AG04449 (cell line): ENCODE measurements at regions not wholly inside any gene's neighbourhood (a gene's known extent, or its start where the extent isn't known, plus 50 kb on each side); places are given as distances from the start of the nearest gene placed in this dataset.
"Not testable (repeated sequence)": the region's sequence is repeated elsewhere in the genome, so short reads cannot be mapped to it uniquely, and the experiment has no call there.

Experiments
- CTCF ChIA-PET: fragments of 350-600 bp; formaldehyde crosslinking; extraction: SDS; loops from one replicate; lab custom pipeline; 2021; ENCODE audit warnings: antibody characterized with exemption; lab: Yijun Ruan, JAX
- POLR2A ChIA-PET: fragments of 400-600, 350-600 bp; formaldehyde crosslinking; extraction: SDS; loops from one replicate; lab custom pipeline; 2020; ENCODE audit warnings: antibody characterized with exemption, inconsistent platforms; lab: Yijun Ruan, JAX
- DNase-seq: peaks from one replicate; pipeline ENCODE4 v3.0.0-alpha.2; 2010; ENCODE audit warnings: low read depth, low spot score
- H3K4me3 ChIP-seq: 2 replicates; pipeline ENCODE4 v1.5.1; 2011; ENCODE audit warnings: low read depth, mild to moderate bottlenecking, control low read depth, low read length
- TF ChIP-seq, protein P1 (sequence below): IDR thresholded peaks from one replicate; pipeline ENCODE4 v1.5.1; 2011; ENCODE audit warnings: mild to moderate bottlenecking, moderate library complexity, low read length, control low read depth, inconsistent platforms; ENCODE audit not compliant: insufficient read depth; ENCODE audit errors: missing control alignments

DNA sequence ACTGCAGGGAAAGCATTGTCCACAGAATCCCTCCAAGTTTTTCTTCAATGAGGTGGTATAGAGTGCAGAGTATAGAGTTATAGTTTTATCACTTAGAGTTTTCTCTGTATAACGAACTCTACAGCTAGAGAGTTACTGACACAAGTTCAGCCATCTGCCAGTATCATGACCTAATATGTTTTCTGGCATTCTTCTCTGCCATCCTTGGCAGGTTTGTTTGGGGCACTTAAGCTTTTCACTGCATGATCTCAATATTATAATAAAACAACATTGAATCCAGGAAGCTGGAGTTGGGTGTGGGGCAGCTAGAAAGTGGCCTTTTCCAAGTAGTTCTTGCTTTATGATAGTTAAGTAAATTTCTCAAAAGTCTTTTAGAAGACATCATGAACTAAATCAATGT lies 743.5 kb upstream of the ARPP21 start:
- ChIA-PET POLR2A (no interaction called here), CTCF (no interaction called here)
- H3K4me3 ChIP-seq, result no peak overlapping the region
- TF ChIP-seq, protein P1, sequence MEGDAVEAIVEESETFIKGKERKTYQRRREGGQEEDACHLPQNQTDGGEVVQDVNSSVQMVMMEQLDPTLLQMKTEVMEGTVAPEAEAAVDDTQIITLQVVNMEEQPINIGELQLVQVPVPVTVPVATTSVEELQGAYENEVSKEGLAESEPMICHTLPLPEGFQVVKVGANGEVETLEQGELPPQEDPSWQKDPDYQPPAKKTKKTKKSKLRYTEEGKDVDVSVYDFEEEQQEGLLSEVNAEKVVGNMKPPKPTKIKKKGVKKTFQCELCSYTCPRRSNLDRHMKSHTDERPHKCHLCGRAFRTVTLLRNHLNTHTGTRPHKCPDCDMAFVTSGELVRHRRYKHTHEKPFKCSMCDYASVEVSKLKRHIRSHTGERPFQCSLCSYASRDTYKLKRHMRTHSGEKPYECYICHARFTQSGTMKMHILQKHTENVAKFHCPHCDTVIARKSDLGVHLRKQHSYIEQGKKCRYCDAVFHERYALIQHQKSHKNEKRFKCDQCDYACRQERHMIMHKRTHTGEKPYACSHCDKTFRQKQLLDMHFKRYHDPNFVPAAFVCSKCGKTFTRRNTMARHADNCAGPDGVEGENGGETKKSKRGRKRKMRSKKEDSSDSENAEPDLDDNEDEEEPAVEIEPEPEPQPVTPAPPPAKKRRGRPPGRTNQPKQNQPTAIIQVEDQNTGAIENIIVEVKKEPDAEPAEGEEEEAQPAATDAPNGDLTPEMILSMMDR, result no peak
- no peak for DNase-seq

GRCh38 chr3:34909679-34910078 lies 729.6 kb upstream of the ARPP21 start:
- H3K4me3 ChIP-seq, CTCF ChIA-PET, POLR2A ChIA-PET, DNase-seq: not testable (repeated sequence)

DNA sequence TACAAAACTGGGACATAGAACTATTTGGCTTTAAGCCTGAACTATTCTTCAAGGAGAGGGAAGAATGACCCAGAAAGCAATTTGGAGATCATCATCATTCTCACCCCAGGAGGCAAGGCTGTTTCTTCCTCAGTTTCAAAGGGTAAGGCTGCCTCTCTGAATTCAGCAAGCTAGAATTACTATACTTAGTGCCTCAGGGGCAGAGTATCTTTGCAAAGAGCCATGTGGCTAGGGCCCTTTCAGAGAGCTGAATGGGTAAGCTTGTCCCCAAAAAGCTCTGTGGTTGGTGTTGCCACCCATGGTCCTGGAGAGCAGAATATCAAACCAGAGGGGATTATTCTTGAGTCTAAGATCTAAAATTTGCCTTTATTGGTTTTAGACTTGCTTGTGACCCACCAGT lies 720.3 kb upstream of the ARPP21 start:
- POLR2A ChIA-PET, result no interaction called here
- no peak for DNase-seq

DNA sequence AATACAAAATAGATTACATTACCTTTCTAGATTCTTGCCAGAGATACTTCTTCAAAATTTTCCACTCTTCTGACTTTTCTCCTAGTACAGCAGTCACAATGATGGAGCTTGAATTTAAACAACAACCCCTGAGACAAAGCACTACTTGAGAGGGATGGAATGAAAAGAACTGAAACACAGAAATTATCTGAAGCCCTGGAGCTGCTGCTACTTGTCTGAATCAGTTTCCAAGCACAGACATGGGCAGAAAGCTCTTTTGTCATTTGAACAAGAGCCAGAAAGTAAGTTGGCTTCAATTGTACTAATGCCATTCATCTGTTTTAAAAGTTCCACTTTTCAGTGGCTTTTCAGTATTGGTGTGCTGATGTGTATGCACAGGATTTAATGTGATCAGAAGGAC lies 718.5 kb upstream of the ARPP21 start:
- TF ChIP-seq, protein P1, result no peak
- ChIA-PET CTCF (no interaction called here), POLR2A (no interaction called here)
- no peak overlapping the region for H3K4me3 ChIP-seq
- DNase-seq, result no peak

More for the DNA sequence above, 720.3 kb upstream of the ARPP21 start:
- CTCF ChIA-PET, result no interaction called here
- TF ChIP-seq, protein P1, result no peak
- no peak overlapping the region for H3K4me3 ChIP-seq

DNA sequence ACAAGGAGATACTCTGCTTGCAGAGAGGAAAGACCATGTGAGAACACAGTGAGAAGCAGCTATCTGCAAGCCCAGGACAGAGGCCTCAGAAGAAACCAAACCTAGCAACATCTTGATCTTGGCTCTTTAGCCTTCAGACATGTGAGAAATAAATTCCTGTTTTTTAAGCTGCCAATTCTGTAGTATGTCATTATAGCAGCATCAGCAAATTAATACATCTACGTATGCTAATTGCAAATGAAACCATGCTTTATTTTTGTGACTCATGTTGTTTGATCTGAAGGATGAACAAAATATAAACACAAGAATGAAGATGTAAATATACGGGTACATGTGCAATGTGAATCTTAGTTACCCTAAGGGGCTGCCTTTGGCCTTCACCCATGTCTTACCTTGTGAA lies 714.4 kb upstream of the ARPP21 start:
- no peak for DNase-seq
- no peak overlapping the region for H3K4me3 ChIP-seq
- POLR2A ChIA-PET, result no interaction called here
- TF ChIP-seq, protein P1, result no peak
- CTCF ChIA-PET, result no interaction called here

DNA sequence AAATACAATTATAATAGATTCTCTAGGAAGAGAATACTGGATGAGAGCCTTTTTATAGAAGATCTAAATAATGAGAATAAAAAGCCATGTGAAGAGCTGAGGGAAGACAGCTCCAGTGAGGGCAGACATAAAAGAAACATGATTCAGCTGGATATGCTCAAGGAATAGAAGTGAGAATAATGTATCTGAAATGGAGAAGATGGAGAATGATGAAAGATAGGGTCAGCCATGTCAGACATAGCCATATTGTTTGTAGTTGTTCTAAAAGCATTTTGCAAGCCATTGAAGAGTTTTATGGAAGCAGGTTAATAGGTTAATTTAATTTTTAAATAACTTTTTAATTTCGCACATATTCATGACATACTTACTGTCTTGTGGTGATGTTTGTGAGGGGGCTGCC lies 713.5 kb upstream of the ARPP21 start:
- DNase-seq, result no peak
- TF ChIP-seq, protein P1, result no peak
- H3K4me3 ChIP-seq, result no peak overlapping the region
- ChIA-PET POLR2A (no interaction called here), CTCF (no interaction called here)

- DNase-seq, result no peak
- TF ChIP-seq, protein P1, result no peak
- POLR2A ChIA-PET, result no interaction called here
- no peak overlapping the region for H3K4me3 ChIP-seq
- CTCF ChIA-PET, result no interaction called here
Observed at GRCh38 chr3:34929036-34929435, 710.3 kb upstream of the ARPP21 start.
